GM19035 (cell line): ENCODE measurements at regions not wholly inside any gene's neighbourhood (a gene's known extent, or its start where the extent isn't known, plus 50 kb on each side); places are given as distances from the start of the nearest gene placed in this dataset.

ENCODE experiments used
- ATAC-seq: cut with Tn5 transposase; IDR thresholded peaks from one replicate; pipeline ENCODE4 v1.9.1; 2021; ENCODE audit not compliant: unreplicated experiment

GRCh38 chr9:108386032-108386431 is 469.8 kb downstream of the ACTL7B start:
- ATAC-seq = no peak

GRCh38 chr9:108383796-108384195 is 472.0 kb downstream of the ACTL7B start:
- no peak for ATAC-seq

- no peak for ATAC-seq
Observed at GRCh38 chr9:108382310-108382709, 473.5 kb downstream of the ACTL7B start.

GRCh38 chr9:108377881-108378280 is 477.9 kb downstream of the ACTL7B start:
- no peak for ATAC-seq

GRCh38 chr9:108377382-108377781 is 478.4 kb downstream of the ACTL7B start:
- no peak for ATAC-seq

- ATAC-seq = no peak
Observed at GRCh38 chr9:108376140-108376539, 479.6 kb downstream of the ACTL7B start.

- ATAC-seq = no peak
Observed at GRCh38 chr9:108374626-108375025, 481.2 kb downstream of the ACTL7B start.

- ATAC-seq = no peak
Observed at GRCh38 chr9:108367188-108367587, 488.6 kb downstream of the ACTL7B start.

GRCh38 chr9:108363311-108363710 is 492.5 kb downstream of the ACTL7B start:
- ATAC-seq = no peak

GRCh38 chr9:108360304-108360703 is 495.5 kb downstream of the ACTL7B start:
- ATAC-seq = no peak

GRCh38 chr9:108356806-108357205 is 499.0 kb downstream of the ACTL7B start:
- no peak for ATAC-seq

- no peak for ATAC-seq
Observed at GRCh38 chr9:108351571-108351970, 504.2 kb downstream of the ACTL7B start.

GRCh38 chr9:108347463-108348188 is 508.2 kb downstream of the ACTL7B start:
- ATAC-seq = no peak

- ATAC-seq = no peak
Observed at GRCh38 chr9:108345826-108346225, 510.0 kb downstream of the ACTL7B start.

GRCh38 chr9:108339251-108339650 is 516.5 kb downstream of the ACTL7B start:
- no peak for ATAC-seq

GRCh38 chr9:108336575-108336974 is 519.2 kb downstream of the ACTL7B start:
- ATAC-seq = no peak

GRCh38 chr9:108333530-108333983 is 522.2 kb downstream of the ACTL7B start:
- no peak for ATAC-seq

- ATAC-seq = no peak
Observed at GRCh38 chr9:108331596-108331995, 524.2 kb downstream of the ACTL7B start.

GRCh38 chr9:108325406-108325805 is 530.4 kb downstream of the ACTL7B start:
- ATAC-seq = no peak

- no peak for ATAC-seq
Observed at GRCh38 chr9:108323615-108324014, 532.2 kb downstream of the ACTL7B start.

GRCh38 chr9:108322326-108323098 is 533.3 kb downstream of the ACTL7B start:
- ATAC-seq = no peak

GRCh38 chr9:108316630-108317029 is 539.2 kb downstream of the ACTL7B start:
- ATAC-seq = no peak
